ENCODE measurements at regions not wholly inside any gene's neighbourhood (a gene's known extent, or its start where the extent isn't known, plus 50 kb on each side); places are given as distances from the start of the nearest gene placed in this dataset.

DNA sequence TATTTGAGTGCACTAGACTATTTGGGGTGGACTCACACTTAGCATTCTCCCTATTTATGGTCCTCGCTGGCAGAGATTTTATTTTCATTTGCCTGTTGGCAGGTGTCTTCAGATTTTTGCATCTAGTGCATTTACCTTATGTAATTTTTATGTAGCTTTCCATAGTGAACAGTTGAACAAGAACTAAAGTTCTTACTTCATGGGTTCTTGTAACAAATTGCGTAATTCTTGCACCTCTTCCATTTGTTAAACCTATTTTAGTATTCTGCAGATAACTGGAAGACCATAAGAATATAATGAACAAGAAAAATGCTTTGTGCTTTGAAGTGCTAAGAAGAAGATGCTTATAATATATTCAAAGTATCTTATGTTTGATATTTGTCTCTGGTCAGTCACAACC is 252.8 kb upstream of the MMS22L start:
- TF ChIP-seq, protein P1, sequence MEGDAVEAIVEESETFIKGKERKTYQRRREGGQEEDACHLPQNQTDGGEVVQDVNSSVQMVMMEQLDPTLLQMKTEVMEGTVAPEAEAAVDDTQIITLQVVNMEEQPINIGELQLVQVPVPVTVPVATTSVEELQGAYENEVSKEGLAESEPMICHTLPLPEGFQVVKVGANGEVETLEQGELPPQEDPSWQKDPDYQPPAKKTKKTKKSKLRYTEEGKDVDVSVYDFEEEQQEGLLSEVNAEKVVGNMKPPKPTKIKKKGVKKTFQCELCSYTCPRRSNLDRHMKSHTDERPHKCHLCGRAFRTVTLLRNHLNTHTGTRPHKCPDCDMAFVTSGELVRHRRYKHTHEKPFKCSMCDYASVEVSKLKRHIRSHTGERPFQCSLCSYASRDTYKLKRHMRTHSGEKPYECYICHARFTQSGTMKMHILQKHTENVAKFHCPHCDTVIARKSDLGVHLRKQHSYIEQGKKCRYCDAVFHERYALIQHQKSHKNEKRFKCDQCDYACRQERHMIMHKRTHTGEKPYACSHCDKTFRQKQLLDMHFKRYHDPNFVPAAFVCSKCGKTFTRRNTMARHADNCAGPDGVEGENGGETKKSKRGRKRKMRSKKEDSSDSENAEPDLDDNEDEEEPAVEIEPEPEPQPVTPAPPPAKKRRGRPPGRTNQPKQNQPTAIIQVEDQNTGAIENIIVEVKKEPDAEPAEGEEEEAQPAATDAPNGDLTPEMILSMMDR (IDR thresholded peaks at IDR 0.05): no peak

DNA sequence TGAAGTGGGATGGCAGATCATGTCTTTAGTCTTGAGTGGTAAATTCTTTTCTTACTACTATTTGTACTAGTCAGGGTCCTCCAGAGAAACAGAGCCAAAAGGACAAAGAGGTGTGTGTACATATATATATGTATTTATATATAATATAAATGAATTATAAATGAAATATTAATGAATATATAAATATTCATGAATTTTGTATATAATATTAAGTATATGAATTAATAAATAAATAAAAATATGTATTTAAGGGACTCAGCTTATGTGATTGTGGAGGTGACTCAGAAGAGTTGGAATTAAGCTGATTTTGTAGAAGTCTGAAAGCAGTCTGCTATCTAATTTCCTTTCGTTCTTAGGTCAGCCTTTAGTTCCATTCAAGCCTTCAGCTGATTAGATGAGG is 265.3 kb upstream of the MMS22L start:
- TF ChIP-seq, protein P1 (IDR thresholded peaks at IDR 0.05): no peak

DNA sequence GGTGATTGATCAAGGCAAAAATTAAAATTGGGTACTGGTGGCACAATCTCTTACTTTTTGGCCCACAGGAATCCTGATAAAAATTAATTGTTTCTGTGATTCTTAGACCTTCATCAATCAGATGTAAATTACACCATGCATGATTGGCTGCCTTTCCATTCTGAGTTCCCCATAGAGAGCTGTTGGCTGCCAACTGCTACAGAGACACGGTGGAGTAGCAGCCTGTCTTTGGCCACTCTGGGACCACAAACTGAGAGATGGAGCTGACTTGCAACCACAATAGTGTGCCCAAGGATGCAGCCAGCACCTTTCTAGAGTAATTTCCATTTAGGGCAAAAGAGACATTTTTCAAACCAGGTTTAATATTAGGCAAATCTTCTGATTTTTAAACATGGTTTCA is 274.3 kb upstream of the MMS22L start:
- TF ChIP-seq, protein P1 (IDR thresholded peaks at IDR 0.05): no peak

DNA sequence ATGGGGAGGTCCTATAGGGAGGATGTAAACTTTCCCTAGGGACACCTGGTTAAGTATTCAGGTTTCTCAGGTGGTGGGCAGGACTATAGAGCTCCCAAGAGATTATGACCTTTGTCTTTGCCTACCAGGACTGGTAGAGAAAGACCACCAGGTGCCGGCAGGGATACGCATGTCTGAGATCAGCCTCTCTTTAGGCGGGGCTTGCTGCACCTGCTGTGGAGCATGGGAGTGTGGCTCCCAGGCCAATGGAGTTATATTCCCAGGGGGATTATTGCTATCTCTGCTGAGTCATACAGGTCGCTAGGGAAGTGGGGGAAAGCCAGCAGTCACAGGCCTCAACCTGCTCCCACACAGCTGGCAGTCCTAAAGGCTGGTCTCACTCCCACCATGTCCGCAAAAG is 280.5 kb upstream of the MMS22L start:
- TF ChIP-seq, protein P1 (IDR thresholded peaks at IDR 0.05): no peak

DNA sequence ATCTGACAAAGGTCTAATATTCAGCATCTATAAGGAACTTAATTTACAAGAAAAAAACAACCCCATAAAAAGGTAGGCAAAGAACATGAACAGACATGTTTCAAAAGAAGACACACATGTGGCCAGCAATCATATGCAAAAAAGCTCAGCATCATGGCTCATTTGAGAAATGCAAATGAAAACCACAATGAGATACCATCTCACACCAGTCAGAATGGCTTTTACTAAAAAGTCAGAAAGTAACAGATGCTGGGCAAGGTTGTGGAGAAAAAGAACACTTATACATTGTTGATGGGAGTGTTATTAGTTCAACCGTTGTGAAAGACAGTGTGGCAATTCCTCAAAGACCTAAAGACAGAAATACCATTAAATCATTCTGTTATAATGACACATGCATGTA is 289.9 kb upstream of the MMS22L start:
- TF ChIP-seq, protein P1 (IDR thresholded peaks at IDR 0.05): no peak

DNA sequence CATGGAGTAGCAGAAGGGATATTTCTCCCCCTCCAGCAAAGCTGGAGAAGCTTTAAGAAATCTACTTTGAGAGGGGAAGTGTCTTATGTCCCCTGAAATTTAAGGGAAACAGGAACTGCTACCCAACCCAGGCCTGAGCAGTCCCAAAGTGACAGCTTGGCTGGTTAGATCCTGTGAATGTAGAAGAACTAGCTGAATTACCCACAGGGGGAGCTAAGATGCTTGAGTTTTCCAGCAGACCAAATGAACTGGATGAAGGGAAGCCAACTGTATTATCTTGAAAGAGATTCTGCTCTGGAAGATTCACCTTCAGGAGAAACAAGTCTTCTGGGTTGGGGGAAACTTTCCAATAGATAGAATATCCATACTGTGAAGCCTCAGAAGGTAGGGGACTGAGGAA is 303.3 kb upstream of the MMS22L start:
- TF ChIP-seq, protein P1 (IDR thresholded peaks at IDR 0.05): peak; percentile 23; the same call in 1 of the 2 replicates

DNA sequence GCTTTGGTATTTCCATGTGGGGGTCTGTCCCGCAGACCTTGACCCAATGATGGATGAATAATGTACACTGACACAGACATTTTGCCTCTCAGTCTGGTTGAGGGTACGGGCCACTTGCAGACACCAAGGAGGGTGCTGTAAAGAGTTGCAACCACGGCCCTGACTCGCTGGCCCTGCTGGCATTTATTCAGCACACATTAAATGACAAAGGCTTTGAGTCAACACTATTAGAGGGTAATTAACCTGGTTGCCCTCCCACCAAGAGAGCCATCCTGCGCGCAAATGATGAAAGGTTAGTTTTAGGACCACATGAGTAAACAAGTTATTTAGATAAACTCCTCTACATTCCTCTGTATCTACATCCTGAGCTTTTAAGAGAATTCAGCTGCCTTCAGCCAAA is 308.9 kb upstream of the MMS22L start:
- TF ChIP-seq, protein P1 (IDR thresholded peaks at IDR 0.05): no peak

DNA sequence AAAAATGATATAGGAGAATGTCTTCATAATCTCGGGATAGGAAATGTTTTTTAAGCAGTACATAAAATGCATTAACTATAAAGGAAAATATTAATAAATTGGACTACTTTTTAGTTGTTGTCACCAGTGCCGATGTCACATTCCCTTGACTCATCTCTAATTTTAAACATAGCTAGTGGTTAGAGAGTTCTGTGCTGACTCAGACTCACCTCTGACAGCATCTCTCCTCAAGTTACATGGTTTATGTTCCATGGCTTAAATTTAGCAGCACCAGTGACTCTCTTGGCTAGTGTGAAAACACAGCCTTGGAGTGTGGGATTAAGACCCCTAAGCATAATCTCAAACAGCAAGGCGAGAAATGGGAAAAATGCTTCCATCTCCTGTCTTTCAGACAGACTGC is 311.8 kb upstream of the MMS22L start:
- TF ChIP-seq, protein P1 (IDR thresholded peaks at IDR 0.05): no peak
